DND-41 (cell line): ENCODE measurements at regions not wholly inside any gene's neighbourhood (a gene's known extent, or its start where the extent isn't known, plus 50 kb on each side); places are given as distances from the start of the nearest gene placed in this dataset.

Experiments
- ATAC-seq: fragments of 200-7000 bp; cut with Tn5 transposase; 3 replicates; pipeline ENCODE4 v1.9.1; 2021; ENCODE audit warnings: low read depth; ENCODE audit not compliant: insufficient read depth
- DNase-seq: peaks from one replicate; pipeline ENCODE4 v3.0.0-alpha.2; 2020
- H2AFZ ChIP-seq: 2 replicates; pipeline ENCODE4 v1.6.0; 2012; ENCODE audit warnings: low read depth, low read length
- H3K27ac ChIP-seq: 2 replicates; pipeline ENCODE4 v1.5.1; 2012; ENCODE audit warnings: low read length, inconsistent platforms
- H3K27me3 ChIP-seq: fragments of 200-600 bp; sonication (generic); 2 replicates; pipeline ENCODE4 v1.6.0; 2012; ENCODE audit warnings: low read length, mild to moderate bottlenecking, inconsistent platforms; ENCODE audit not compliant: insufficient read depth, poor library complexity
- H3K36me3 ChIP-seq: 2 replicates; pipeline ENCODE4 v1.5.1; 2012; ENCODE audit warnings: low read length, inconsistent platforms; ENCODE audit not compliant: insufficient read depth
- H3K4me1 ChIP-seq: 2 replicates; pipeline ENCODE4 v1.5.1; 2012; ENCODE audit warnings: mild to moderate bottlenecking, low read length; ENCODE audit not compliant: insufficient read depth
- H3K4me2 ChIP-seq: 2 replicates; pipeline ENCODE4 v1.6.0; 2012; ENCODE audit warnings: mild to moderate bottlenecking, moderate library complexity, low read length, inconsistent platforms; ENCODE audit not compliant: insufficient read depth
- H3K4me3 ChIP-seq, 2 experiments: fragments of 200-600 bp in 1 of 2; shearing (Covaris generic) in 1 of 2; 2 replicates each; pipeline ENCODE4 v1.5.1; 2012 to 2016; ENCODE audit warnings: inconsistent platforms in 2 of 2, low read length in 2 of 2, mild to moderate bottlenecking in 2 of 2, low read depth in 1 of 2, moderate library complexity in 1 of 2
- H3K79me2 ChIP-seq: 2 replicates; pipeline ENCODE4 v1.6.0; 2012; ENCODE audit warnings: low read length, inconsistent platforms; ENCODE audit not compliant: insufficient read depth
- H3K9ac ChIP-seq: 2 replicates; pipeline ENCODE4 v1.6.0; 2012; ENCODE audit warnings: low read depth, mild to moderate bottlenecking, inconsistent platforms, low read length, moderate library complexity
- H3K9me3 ChIP-seq: 2 replicates; pipeline ENCODE4 v1.5.1; 2012; ENCODE audit warnings: low read length, moderate library complexity, mild to moderate bottlenecking, inconsistent platforms; ENCODE audit not compliant: insufficient read depth, severe bottlenecking
- H4K20me1 ChIP-seq: 2 replicates; pipeline ENCODE4 v1.6.0; 2012; ENCODE audit warnings: low read length; ENCODE audit not compliant: insufficient read depth
- EZH2 ChIP-seq: IDR thresholded peaks from 3 replicates; pipeline ENCODE4 v1.6.1; 2012; ENCODE audit warnings: borderline replicate concordance, low read depth, mild to moderate bottlenecking, moderate library complexity, low read length, inconsistent platforms; ENCODE audit not compliant: severe bottlenecking
- TF ChIP-seq, protein P1 (sequence below): IDR thresholded peaks from 2 replicates; pipeline ENCODE4 v1.5.1; 2012; ENCODE audit warnings: borderline replicate concordance, low read length, moderate library complexity, mild to moderate bottlenecking; ENCODE audit not compliant: poor library complexity, severe bottlenecking; ENCODE audit errors: extremely low read depth

DNA sequence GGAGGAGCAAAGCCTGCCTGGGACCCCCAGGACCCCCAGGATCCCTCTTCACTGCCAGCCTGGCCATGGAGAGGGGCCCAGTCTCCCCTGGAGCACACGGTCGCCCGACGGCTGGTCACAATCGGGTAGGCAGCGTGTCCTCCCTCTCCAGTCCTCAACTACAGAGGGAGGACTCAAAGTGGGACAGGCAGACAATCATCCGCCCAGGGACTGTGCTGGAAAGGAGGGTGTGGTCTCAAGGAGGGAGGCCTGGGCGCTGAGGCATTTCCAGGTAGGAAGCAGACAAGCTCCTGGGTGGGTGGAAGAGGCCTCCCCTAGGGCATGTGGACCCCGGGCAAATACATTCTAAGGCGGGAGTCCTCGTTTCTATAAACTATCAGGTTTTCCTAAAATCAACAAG is 93.2 kb upstream of the ADAMTS2 start:
- no peak for TF ChIP-seq EZH2
- TF ChIP-seq, protein P1, sequence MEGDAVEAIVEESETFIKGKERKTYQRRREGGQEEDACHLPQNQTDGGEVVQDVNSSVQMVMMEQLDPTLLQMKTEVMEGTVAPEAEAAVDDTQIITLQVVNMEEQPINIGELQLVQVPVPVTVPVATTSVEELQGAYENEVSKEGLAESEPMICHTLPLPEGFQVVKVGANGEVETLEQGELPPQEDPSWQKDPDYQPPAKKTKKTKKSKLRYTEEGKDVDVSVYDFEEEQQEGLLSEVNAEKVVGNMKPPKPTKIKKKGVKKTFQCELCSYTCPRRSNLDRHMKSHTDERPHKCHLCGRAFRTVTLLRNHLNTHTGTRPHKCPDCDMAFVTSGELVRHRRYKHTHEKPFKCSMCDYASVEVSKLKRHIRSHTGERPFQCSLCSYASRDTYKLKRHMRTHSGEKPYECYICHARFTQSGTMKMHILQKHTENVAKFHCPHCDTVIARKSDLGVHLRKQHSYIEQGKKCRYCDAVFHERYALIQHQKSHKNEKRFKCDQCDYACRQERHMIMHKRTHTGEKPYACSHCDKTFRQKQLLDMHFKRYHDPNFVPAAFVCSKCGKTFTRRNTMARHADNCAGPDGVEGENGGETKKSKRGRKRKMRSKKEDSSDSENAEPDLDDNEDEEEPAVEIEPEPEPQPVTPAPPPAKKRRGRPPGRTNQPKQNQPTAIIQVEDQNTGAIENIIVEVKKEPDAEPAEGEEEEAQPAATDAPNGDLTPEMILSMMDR, result no peak
- H3K27me3 ChIP-seq, result no peaks in the 10 kb centered on the region
- H3K9ac ChIP-seq, result no peak overlapping the region
- H3K27ac ChIP-seq, result no peak overlapping the region
- no peaks in the 10 kb centered on the region for H3K9me3 ChIP-seq
- H3K4me3 ChIP-seq, result no peak overlapping the region
- DNase-seq (no peak), ATAC-seq (no peak)
- no peaks in the 10 kb centered on the region for H3K79me2 ChIP-seq
- no peaks in the 10 kb centered on the region for H4K20me1 ChIP-seq
- H3K4me1 ChIP-seq, result no peaks in the 10 kb centered on the region
- H3K4me2 ChIP-seq, result no peak overlapping the region
- H2AFZ ChIP-seq, result no peak overlapping the region
- no peaks in the 10 kb centered on the region for H3K36me3 ChIP-seq

DNA sequence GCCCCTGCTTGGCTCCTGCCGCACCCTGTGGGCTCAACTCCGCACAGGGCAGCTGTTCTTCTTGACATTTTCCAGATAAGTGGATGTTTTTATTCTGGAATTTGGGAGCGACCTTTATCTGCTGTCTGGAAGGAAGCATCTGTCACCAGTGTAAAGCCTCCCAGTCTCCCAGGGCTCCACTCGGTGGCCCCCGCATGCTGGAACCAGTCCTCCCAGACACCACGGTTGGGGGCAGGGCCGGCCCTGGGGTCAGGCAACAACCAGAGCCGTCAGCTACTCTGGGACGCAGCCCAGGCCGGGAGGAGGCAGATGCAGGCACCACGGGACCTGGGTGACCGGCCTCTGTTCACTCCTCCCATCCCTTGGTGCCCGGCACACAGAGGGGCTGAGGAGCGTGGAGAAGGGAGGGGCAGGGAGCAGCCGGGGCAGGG is 92.8 kb upstream of the ADAMTS2 start:
- Histone ChIP-seq H3K79me2 (no peaks in the 10 kb centered on the region), H3K4me3 (no peak overlapping the region), H2AFZ (no peak overlapping the region), H3K36me3 (no peaks in the 10 kb centered on the region), H3K27me3 (no peaks in the 10 kb centered on the region), H3K9ac (no peak overlapping the region), H4K20me1 (no peaks in the 10 kb centered on the region), H3K9me3 (no peaks in the 10 kb centered on the region), H3K4me1 (no peaks in the 10 kb centered on the region), H3K27ac (no peak overlapping the region), H3K4me2 (no peak overlapping the region)
- ATAC-seq (no peak), DNase-seq (no peak)
- TF ChIP-seq EZH2, result no peak
- TF ChIP-seq, protein P1, result no peak

DNA sequence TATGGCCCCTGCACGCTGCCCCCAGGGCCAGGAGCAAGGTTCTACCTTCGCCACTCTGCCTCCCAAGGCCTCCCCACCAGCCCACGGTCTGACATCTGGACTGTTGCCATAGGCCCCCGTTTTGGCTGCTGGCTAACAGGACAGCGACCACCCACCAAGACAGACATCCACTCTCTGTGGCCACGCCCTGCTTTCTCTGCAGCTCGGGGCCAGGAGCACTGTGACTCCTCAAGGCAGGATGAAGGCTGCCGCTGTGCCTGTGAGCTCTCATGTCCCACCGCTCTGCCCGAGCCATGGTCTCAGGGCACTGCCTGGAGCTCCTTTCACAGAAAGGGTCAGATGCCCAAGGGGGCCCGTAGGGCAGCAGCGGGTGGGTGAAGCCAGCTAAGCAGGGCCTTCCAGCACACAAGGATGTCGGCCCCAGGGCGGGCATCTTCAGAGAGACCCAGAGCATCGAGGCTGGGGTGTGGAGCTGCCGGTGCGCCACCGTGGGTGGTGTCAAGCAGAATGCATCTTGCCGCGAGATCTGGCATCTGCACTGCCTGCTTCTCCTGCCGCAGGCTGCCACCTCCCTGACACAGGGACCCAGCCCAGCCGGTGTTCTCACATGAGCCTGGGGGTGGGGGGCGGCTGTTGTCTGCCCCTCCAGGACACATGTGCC is 92.2 kb upstream of the ADAMTS2 start:
- Histone ChIP-seq H2AFZ (no peak overlapping the region), H3K4me2 (no peak overlapping the region), H3K9ac (no peak overlapping the region), H3K4me1 (no peaks in the 10 kb centered on the region), H3K27me3 (no peaks in the 10 kb centered on the region), H4K20me1 (no peaks in the 10 kb centered on the region), H3K36me3 (no peaks in the 10 kb centered on the region), H3K27ac (no peak overlapping the region), H3K79me2 (no peaks in the 10 kb centered on the region), H3K4me3 (no peak overlapping the region), H3K9me3 (no peaks in the 10 kb centered on the region)
- TF ChIP-seq, protein P1, result no peak
- no peak for TF ChIP-seq EZH2
- DNase-seq (no peak), ATAC-seq (no peak)
